HG02870 (cell line): ENCODE measurements at regions not wholly inside any gene's neighbourhood (a gene's known extent, or its start where the extent isn't known, plus 50 kb on each side); places are given as distances from the start of the nearest gene placed in this dataset.

ENCODE experiments used
- ATAC-seq: cut with Tn5 transposase; IDR thresholded peaks from one replicate; pipeline ENCODE4 v1.9.1; 2021; ENCODE audit warnings: mild to moderate bottlenecking, moderate library complexity; ENCODE audit not compliant: unreplicated experiment

DNA sequence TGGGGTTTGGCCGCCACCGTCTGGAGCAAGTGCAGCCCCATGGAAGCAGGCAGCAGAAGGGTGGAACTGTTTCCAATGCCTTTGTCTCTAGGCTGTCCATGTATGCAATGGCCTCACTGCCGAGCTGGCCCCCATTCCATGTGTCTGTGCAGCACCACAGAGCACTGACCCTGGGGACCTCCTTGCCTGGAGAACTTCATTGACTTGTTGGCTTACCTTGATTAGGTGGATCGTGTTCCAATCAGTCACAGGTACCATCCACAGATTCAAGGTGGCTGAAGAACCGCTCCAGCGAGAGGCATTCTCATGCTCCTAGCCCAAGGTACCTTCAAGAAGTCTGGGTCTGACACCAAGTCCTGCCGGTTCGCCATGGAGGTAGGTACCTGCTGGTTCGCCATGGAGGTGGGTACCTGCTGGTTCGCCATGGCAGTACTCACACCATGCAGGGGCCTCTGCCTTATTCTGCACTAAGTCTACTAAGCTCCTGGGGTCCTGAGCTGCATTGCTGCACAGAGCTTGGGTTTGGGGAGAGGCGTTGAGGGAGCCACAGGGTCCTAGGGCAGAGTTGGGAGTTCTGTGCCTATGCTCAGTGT lies 358.3 kb upstream of the IRX1 start:
- no peak for ATAC-seq

- no peak for ATAC-seq
Observed at GRCh38 chr5:3234566-3234965, 361.1 kb upstream of the IRX1 start.

- no peak for ATAC-seq
Observed at GRCh38 chr5:3230941-3231340, 364.7 kb upstream of the IRX1 start.

DNA sequence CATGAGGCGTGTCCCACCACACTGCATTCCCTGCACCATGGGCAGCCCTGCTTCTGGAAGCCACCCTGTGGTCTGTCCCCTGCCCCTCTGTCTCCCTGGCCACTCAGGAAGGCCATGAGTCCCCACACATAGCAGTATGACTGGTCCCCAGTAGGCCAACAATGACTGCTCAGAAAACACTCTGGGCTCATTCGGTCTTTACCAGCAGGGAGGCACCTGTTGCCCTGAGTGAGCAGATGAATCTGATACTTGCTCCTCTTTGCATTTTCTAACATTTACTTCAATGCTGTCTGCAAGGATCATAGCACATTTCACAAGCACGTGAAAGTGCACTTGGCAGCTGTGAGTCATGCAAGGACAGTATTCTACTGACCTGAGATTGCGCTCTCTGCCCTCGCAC lies 365.4 kb upstream of the IRX1 start:
- no peak for ATAC-seq

DNA sequence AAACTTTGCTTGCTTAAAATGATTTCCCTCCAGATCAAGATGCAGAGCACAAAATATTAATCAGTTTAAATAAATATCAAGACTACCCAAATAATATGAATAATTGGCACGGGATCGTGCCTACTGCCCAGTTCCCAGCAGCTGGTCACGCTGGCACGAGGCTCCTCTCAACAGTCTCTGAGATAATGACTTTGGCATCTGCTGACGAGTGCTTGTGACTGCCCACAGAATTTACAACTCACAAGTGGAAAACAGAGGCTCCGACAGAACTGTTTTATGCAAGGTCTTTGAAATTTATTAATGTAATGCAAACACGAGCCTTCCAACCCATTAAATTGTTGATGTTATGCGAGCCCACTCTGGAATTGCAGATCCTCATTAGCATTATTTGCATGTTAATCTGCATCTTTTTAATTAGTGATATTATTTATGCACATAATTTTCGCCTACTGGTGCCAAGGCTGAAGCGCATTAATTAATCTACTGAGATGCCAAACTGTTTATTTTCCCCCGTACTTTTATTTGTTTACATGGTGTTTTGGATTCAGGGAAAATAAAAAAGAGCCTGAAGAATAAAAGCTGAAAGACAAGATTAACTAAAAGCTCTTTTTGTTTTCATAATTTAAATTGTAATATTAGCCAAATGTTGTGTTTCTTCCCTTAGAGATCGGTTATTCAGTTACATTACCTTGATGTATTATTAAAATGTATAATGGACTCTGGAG lies 369.3 kb upstream of the IRX1 start:
- ATAC-seq = no peak

DNA sequence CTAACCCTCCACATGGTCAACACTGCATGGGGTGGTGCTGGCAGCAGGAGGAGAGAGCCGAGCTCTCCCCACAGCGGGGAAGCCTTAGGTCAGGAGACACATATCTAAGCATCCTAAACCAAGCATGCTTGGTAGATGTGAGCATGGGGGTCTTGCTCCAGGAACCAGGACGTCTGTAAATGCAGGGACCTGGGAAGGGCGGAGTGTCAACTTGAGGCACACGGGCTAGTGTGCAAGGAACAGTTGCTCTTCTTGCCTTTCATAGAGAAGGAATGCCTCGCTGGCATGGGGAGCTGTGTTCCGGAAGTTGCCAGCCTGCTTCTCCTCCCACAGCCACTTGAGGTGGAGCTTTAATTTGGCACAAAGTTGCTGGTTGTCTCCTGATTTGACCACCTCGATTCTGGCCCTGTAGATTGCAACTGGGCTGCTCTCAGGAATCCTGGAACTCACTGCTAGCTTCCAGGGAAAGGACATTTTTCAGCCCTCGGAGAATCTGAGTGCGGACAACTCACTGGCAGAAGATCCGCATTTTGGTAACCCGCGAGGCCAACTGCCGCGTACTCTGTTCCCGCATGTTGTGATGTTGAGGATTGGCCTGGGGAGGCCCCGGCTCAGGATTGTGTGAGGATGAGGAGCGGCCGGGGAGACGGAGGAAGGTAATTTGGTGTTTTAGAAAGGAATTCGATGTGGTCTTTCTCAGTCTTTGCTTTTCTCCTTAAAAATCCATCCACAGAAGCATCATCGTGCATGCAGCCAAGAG lies 370.3 kb upstream of the IRX1 start:
- no peak for ATAC-seq

DNA sequence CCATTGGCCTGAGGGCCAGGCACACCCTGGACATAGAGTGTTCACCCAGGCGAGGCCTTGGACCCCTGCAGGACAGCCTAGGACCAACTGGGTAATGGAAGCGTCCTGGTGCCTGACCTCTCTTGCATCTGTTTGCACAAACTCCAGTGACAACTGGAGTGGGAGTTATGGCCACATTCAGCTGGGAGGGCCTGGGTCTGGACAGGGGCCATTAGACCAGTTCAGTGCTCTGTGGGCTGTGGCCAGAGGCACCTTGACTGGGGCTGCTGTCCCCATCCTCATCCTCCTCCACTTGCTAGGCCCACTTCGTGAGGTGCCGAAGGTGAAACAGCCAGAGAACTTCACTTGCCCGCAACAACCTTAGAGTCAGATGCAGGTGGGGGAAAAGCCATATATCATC lies 372.7 kb upstream of the IRX1 start:
- no peak for ATAC-seq

DNA sequence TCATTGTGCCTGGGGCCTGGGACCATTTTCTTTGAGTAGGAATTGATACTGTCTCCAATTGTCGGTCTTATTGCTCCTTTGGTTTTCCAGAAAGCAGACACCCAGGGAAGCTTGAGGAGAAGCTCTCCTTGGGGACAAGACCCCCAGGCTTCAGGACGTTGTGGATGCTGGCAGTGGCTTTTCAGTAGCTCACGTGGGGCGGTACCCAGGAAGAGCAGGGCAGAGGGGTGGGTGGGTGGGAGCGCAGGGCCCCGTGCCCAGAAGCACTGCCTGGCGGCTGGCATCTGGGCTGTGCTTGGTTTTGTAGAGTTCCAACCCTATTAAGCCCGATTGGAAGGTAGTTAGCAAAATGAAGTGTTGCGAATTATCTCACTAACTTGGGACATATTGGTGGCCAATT lies 374.2 kb upstream of the IRX1 start:
- no peak for ATAC-seq

GRCh38 chr5:3220638-3221288 lies 374.9 kb upstream of the IRX1 start:
- ATAC-seq = no peak

- ATAC-seq = no peak
Observed at GRCh38 chr5:3220201-3220600, 375.4 kb upstream of the IRX1 start.

GRCh38 chr5:3218916-3219650 lies 376.5 kb upstream of the IRX1 start:
- ATAC-seq = no peak

- ATAC-seq = no peak
Observed at GRCh38 chr5:3217771-3218495, 377.7 kb upstream of the IRX1 start.

GRCh38 chr5:3217114-3217513 lies 378.5 kb upstream of the IRX1 start:
- ATAC-seq = no peak

GRCh38 chr5:3216386-3216785 lies 379.2 kb upstream of the IRX1 start:
- ATAC-seq = no peak

- ATAC-seq = no peak
Observed at GRCh38 chr5:3214838-3215374, 380.7 kb upstream of the IRX1 start.

DNA sequence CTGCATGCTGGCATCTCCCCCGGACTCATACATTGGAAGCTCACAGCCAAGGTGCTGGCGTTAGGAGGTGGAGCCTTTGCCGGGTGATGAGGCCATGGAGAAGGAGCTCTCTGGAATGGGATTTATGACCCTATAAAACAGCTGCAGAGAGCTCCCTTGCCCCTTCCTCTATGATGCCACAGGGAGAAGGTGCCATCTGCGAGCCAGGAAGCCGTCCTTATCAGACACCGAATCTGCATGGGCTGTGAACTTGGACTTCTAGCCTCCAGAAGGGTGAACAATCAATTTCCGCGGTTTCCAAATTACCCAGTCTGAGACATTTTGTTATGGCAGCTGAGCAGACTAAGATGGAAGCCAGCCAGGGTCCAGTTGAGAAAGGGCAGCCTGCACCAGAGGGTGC lies 381.2 kb upstream of the IRX1 start:
- ATAC-seq = no peak

GRCh38 chr5:3212869-3213268 lies 382.8 kb upstream of the IRX1 start:
- ATAC-seq = no peak

- ATAC-seq = no peak
Observed at GRCh38 chr5:3210531-3210930, 385.1 kb upstream of the IRX1 start.

DNA sequence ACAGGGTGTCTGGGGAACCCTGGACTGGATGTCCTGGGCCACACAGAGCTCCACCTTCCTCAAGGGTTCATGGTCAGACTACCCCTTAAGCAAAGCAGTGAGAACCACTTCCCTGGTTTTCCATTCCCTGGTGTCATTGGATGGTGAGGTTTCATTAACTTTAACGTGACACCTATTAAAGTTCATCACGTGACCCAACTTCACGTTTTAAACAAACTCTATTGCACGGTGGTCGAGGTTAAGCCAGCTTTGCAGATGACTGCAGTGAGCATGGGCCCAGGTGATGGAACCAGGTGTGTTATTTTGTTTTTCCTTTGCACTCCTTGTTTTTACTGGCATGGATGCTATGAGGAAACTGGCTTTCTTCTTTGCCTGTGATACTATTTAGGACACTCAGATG lies 385.7 kb upstream of the IRX1 start:
- no peak for ATAC-seq

- ATAC-seq = no peak
Observed at GRCh38 chr5:3202570-3202969, 393.1 kb upstream of the IRX1 start.
